K562 (cell line): ENCODE measurements at regions not wholly inside any gene's neighbourhood (a gene's known extent, or its start where the extent isn't known, plus 50 kb on each side); places are given as distances from the start of the nearest gene placed in this dataset.

Experiments
- CREB3 ChIP-seq: fragments of 450-650 bp; conservative IDR thresholded peaks from 2 replicates; pipeline ENCODE4 v1.6.1; 2016; ENCODE audit warnings: missing genetic modification characterization, low read depth, mild to moderate bottlenecking, missing compliant biosample characterization, moderate library complexity
- CREB3L1 ChIP-seq: fragments of 450-650 bp; IDR thresholded peaks from 2 replicates; pipeline ENCODE4 v1.6.1; 2014; ENCODE audit warnings: low read depth, mild to moderate bottlenecking, moderate library complexity, borderline replicate concordance
- DLX4 ChIP-seq: fragments of 250-450 bp; sonication (Bioruptor Pico); IDR thresholded peaks from 2 replicates; pipeline ENCODE4 v1.6.1; 2021; ENCODE audit warnings: mild to moderate bottlenecking
- DMBX1 ChIP-seq: fragments of 250-450 bp; sonication (Bioruptor Pico); IDR thresholded peaks from 2 replicates; pipeline ENCODE4 v1.8.0; 2022; ENCODE audit warnings: inconsistent platforms, mild to moderate bottlenecking, moderate library complexity, borderline replicate concordance
- DPF2 ChIP-seq: fragments of 450-650 bp; IDR thresholded peaks from 2 replicates; pipeline ENCODE4 v1.6.1; 2016
- EP400 ChIP-seq: fragments of 450-650 bp; IDR thresholded peaks from 2 replicates; pipeline ENCODE4 v1.6.1; 2017; ENCODE audit warnings: antibody characterized with exemption, mild to moderate bottlenecking, moderate library complexity
- GMEB1 ChIP-seq: fragments of 250-450 bp; sonication (Bioruptor Pico); IDR thresholded peaks from 2 replicates; pipeline ENCODE4 v1.4.0; 2020; ENCODE audit warnings: mild to moderate bottlenecking
- HCFC1 ChIP-seq: IDR thresholded peaks from 2 replicates; pipeline ENCODE4 v1.6.1; 2012; ENCODE audit warnings: low read depth, low read length, improper control_type of control experiment
- JUND ChIP-seq, 2 experiments: IDR thresholded peaks; 2 replicates in 1 of 2; 3 replicates in 1 of 2; pipeline ENCODE4 v1.6.1; 2011; ENCODE audit warnings: borderline replicate concordance in 2 of 2, low read depth in 2 of 2, low read length in 2 of 2, improper control_type of control experiment in 1 of 2, missing biosample characterization in 1 of 2, missing genetic modification characterization in 1 of 2, missing genetic modification reagents in 1 of 2
- KLF6 ChIP-seq: fragments of 250-450 bp; sonication (Bioruptor Pico); IDR thresholded peaks from 2 replicates; pipeline ENCODE4 v1.4.0; 2020; ENCODE audit warnings: mild to moderate bottlenecking, moderate library complexity, borderline replicate concordance
- MEF2D ChIP-seq: conservative IDR thresholded peaks from 2 replicates; pipeline ENCODE4 v1.6.1; 2016; ENCODE audit warnings: low read depth, missing genetic modification characterization, missing compliant biosample characterization
- MYC ChIP-seq, 2 experiments: fragments of 250-450 bp in 1 of 2; sonication (Bioruptor Pico) in 1 of 2; IDR thresholded peaks; 2 replicates each; pipeline versions ENCODE4 v1.5.1 to v1.6.1; 2012 to 2021; ENCODE audit warnings: low read depth in 2 of 2, borderline replicate concordance in 1 of 2, improper control_type of control experiment in 1 of 2, low read length in 1 of 2, mild to moderate bottlenecking in 1 of 2, moderate library complexity in 1 of 2
- SAFB ChIP-seq: fragments of 200-400 bp; formaldehyde crosslinking; IDR thresholded peaks from 2 replicates; pipeline ENCODE4 v1.6.1; 2017; ENCODE audit warnings: low read depth, low read length, borderline replicate concordance
- SMC3 ChIP-seq: conservative IDR thresholded peaks from 2 replicates; pipeline ENCODE4 v1.6.1; 2011; ENCODE audit warnings: low read depth, low read length, improper control_type of control experiment; ENCODE audit not compliant: insufficient read depth
- TAF7 ChIP-seq: fragments of 450-650 bp; IDR thresholded peaks from 2 replicates; pipeline ENCODE4 v1.6.1; 2016; ENCODE audit warnings: missing genetic modification characterization, missing compliant biosample characterization
- ZNF134 ChIP-seq: fragments of 250-450 bp; sonication (Bioruptor Pico); conservative IDR thresholded peaks from 2 replicates; pipeline ENCODE4 v1.4.0; 2020
- ZNF263 ChIP-seq: sonication (generic); formaldehyde crosslinking; IDR thresholded peaks from 2 replicates; pipeline ENCODE4 v1.8.0; 2022; ENCODE audit warnings: mild to moderate bottlenecking, missing genetic modification reagents, borderline replicate concordance
- ZNF398 ChIP-seq: fragments of 250-450 bp; sonication (Bioruptor Pico); IDR thresholded peaks from 2 replicates; pipeline ENCODE4 v1.8.0; 2021; ENCODE audit warnings: moderate library complexity, mild to moderate bottlenecking, inconsistent platforms

- TF ChIP-seq GMEB1 (no peak), DMBX1 (CRISPR knock-in tag) (0 out of 2 replicates have a peak, but pooled peaks have one; percentile 47), KLF6 (CRISPR knock-in tag) (no peak), MEF2D (tag) (peak; percentile 39; the same call in 1 of the 2 replicates), MYC (IDR thresholded peaks at IDR 0.05; ENCODE audit: low read depth, low read length) (peak; percentile 69), MYC (CRISPR knock-in tag; IDR thresholded peaks at IDR 0.05; ENCODE audit: borderline replicate concordance, low read depth) (no peak), ZNF263 (CRISPR knock-in tag) (no peak), DLX4 (no peak), SMC3 (no peak), TAF7 (tag) (peak; percentile 49), JUND (IDR thresholded peaks at IDR 0.05; ENCODE audit: borderline replicate concordance, low read depth, low read length) (peak; percentile 33; the same call in 1 of the 2 replicates), JUND (tag; IDR thresholded peaks at IDR 0.05; ENCODE audit: borderline replicate concordance, low read depth, low read length) (no peak), HCFC1 (no peak), DPF2 (peak; percentile 55; the same call in 1 of the 2 replicates), SAFB (no peak), CREB3L1 (no peak), CREB3 (tag) (peak; percentile 77; the same call in 1 of the 2 replicates), ZNF398 (CRISPR knock-in tag) (no peak), ZNF134 (CRISPR knock-in tag) (no peak), EP400 (peak; percentile 61; the same call in 1 of the 2 replicates)
Measured at GRCh38 chr7:130912862-130913638, 179.0 kb upstream of the KLF14 start (continued).
